ENCODE measurements at regions not wholly inside any gene's neighbourhood (a gene's known extent, or its start where the extent isn't known, plus 50 kb on each side); places are given as distances from the start of the nearest gene placed in this dataset.
"Not testable (repeated sequence)": the region's sequence is repeated elsewhere in the genome, so short reads cannot be mapped to it uniquely, and the experiment has no call there.

- Mint-ChIP-seq H3K4me3 (ENCODE audit: unreplicated experiment) (no peak overlapping the region), H3K27me3 (ENCODE audit: unreplicated experiment) (no peaks in the 10 kb centered on the region), H3K27ac (ENCODE audit: unreplicated experiment) (no peak overlapping the region), H3K9me3 (ENCODE audit: unreplicated experiment) (no peaks in the 10 kb centered on the region), H3K36me3 (ENCODE audit: low read depth, unreplicated experiment) (no peaks in the 10 kb centered on the region), H3K4me1 (ENCODE audit: unreplicated experiment) (no peaks in the 10 kb centered on the region)
- no peak for DNase-seq (ENCODE audit: low spot score)
- no peak for TF ChIP-seq CTCF (IDR thresholded peaks at IDR 0.05; ENCODE audit: unreplicated experiment)
Measured at GRCh38 chr7:142563470-142563869, 185.8 kb upstream of the PRSS1 start.

GRCh38 chr7:142562688-142563087, 186.6 kb upstream of the PRSS1 start:
- no peaks in the 10 kb centered on the region for H3K27me3 Mint-ChIP-seq (ENCODE audit: unreplicated experiment)
- no peak for TF ChIP-seq CTCF (IDR thresholded peaks at IDR 0.05; ENCODE audit: unreplicated experiment)
- H3K27ac Mint-ChIP-seq (ENCODE audit: unreplicated experiment), result no peak overlapping the region
- H3K36me3 Mint-ChIP-seq (ENCODE audit: low read depth, unreplicated experiment), result no peaks in the 10 kb centered on the region
- no peak overlapping the region for H3K4me3 Mint-ChIP-seq (ENCODE audit: unreplicated experiment)
- H3K4me1 Mint-ChIP-seq (ENCODE audit: unreplicated experiment), result no peaks in the 10 kb centered on the region
- DNase-seq (ENCODE audit: low spot score), result no peak
- H3K9me3 Mint-ChIP-seq (ENCODE audit: unreplicated experiment), result no peaks in the 10 kb centered on the region

GRCh38 chr7:142561396-142561795, 187.9 kb upstream of the PRSS1 start:
- H3K36me3 Mint-ChIP-seq (ENCODE audit: low read depth, unreplicated experiment); H3K9me3 Mint-ChIP-seq (ENCODE audit: unreplicated experiment); DNase-seq (ENCODE audit: low spot score): not testable (repeated sequence)

GRCh38 chr7:142560770-142561169, 188.5 kb upstream of the PRSS1 start:
- DNase-seq (ENCODE audit: low spot score); H3K27ac Mint-ChIP-seq (ENCODE audit: unreplicated experiment); H3K4me1 Mint-ChIP-seq (ENCODE audit: unreplicated experiment); H3K4me3 Mint-ChIP-seq (ENCODE audit: unreplicated experiment); H3K9me3 Mint-ChIP-seq (ENCODE audit: unreplicated experiment); H3K36me3 Mint-ChIP-seq (ENCODE audit: low read depth, unreplicated experiment); H3K27me3 Mint-ChIP-seq (ENCODE audit: unreplicated experiment): not testable (repeated sequence)

More at GRCh38 chr7:142561396-142561795, 187.9 kb upstream of the PRSS1 start:
- H3K4me3 Mint-ChIP-seq (ENCODE audit: unreplicated experiment); H3K27ac Mint-ChIP-seq (ENCODE audit: unreplicated experiment); H3K27me3 Mint-ChIP-seq (ENCODE audit: unreplicated experiment); H3K4me1 Mint-ChIP-seq (ENCODE audit: unreplicated experiment): not testable (repeated sequence)

GRCh38 chr7:142560166-142560565, 189.1 kb upstream of the PRSS1 start:
- Mint-ChIP-seq H3K9me3 (ENCODE audit: unreplicated experiment) (no peaks in the 10 kb centered on the region), H3K36me3 (ENCODE audit: low read depth, unreplicated experiment) (no peaks in the 10 kb centered on the region), H3K27ac (ENCODE audit: unreplicated experiment) (no peak overlapping the region), H3K4me1 (ENCODE audit: unreplicated experiment) (peaks cover 2% of the 10 kb centered on the region), H3K27me3 (ENCODE audit: unreplicated experiment) (no peaks in the 10 kb centered on the region), H3K4me3 (ENCODE audit: unreplicated experiment) (no peak overlapping the region)
- no peak for DNase-seq (ENCODE audit: low spot score)
- TF ChIP-seq CTCF (IDR thresholded peaks at IDR 0.05; ENCODE audit: unreplicated experiment), result no peak

- no peaks in the 10 kb centered on the region for H3K27me3 Mint-ChIP-seq (ENCODE audit: unreplicated experiment)
- H3K36me3 Mint-ChIP-seq (ENCODE audit: low read depth, unreplicated experiment), result no peaks in the 10 kb centered on the region
- TF ChIP-seq CTCF (IDR thresholded peaks at IDR 0.05; ENCODE audit: unreplicated experiment), result peak; percentile 69
- H3K27ac Mint-ChIP-seq (ENCODE audit: unreplicated experiment), result no peak overlapping the region
- H3K4me1 Mint-ChIP-seq (ENCODE audit: unreplicated experiment), result peaks cover 2% of the 10 kb centered on the region
- peak; percentile 62 for DNase-seq (ENCODE audit: low spot score)
- H3K9me3 Mint-ChIP-seq (ENCODE audit: unreplicated experiment), result no peaks in the 10 kb centered on the region
- H3K4me3 Mint-ChIP-seq (ENCODE audit: unreplicated experiment), result no peak overlapping the region
Measured at GRCh38 chr7:142557971-142558582, 191.2 kb upstream of the PRSS1 start.

Data from endothelial cell (in vitro differentiated cells).